ENCODE measurements at regions not wholly inside any gene's neighbourhood (a gene's known extent, or its start where the extent isn't known, plus 50 kb on each side); places are given as distances from the start of the nearest gene placed in this dataset.
"Not testable (repeated sequence)": the region's sequence is repeated elsewhere in the genome, so short reads cannot be mapped to it uniquely, and the experiment has no call there.

DNA sequence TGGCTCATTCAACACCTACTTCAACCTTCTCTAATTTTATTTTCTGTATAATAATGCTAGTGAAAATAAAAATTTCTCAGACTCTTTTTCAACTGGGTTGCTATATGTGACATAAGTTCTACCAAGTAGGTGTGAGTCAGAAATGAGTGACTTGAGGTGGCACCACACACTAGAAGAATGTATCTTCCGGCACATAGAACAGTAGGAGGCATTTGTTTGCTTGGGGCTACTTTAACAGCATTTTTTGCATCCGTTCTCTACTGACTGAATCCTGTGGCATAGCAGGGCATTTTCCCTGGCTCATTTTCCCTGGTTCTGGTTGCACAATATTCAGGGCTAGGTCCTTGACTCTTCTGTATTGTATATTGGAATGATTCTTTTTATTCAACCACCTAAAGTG, 194.0 kb upstream of the SLC16A7 start:
- intact Hi-C loops (cut with DNase I; ENCODE audit: low total_unique reads) = no loop called here
- no peak overlapping the region for H3K4me3 ChIP-seq
- 80 to 96% (median 89%) methylated on average over 2 of the region's 2 CpGs for WGBS, 5 donors
- H3K27me3 ChIP-seq = no peaks in the 10 kb centered on the region
- no peak for DNase-seq
- TF ChIP-seq, protein P1, sequence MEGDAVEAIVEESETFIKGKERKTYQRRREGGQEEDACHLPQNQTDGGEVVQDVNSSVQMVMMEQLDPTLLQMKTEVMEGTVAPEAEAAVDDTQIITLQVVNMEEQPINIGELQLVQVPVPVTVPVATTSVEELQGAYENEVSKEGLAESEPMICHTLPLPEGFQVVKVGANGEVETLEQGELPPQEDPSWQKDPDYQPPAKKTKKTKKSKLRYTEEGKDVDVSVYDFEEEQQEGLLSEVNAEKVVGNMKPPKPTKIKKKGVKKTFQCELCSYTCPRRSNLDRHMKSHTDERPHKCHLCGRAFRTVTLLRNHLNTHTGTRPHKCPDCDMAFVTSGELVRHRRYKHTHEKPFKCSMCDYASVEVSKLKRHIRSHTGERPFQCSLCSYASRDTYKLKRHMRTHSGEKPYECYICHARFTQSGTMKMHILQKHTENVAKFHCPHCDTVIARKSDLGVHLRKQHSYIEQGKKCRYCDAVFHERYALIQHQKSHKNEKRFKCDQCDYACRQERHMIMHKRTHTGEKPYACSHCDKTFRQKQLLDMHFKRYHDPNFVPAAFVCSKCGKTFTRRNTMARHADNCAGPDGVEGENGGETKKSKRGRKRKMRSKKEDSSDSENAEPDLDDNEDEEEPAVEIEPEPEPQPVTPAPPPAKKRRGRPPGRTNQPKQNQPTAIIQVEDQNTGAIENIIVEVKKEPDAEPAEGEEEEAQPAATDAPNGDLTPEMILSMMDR (IDR thresholded peaks at IDR 0.05) = no peak
- no peak for TF ChIP-seq POLR2AphosphoS5 (IDR thresholded peaks at IDR 0.05)
- TF ChIP-seq EP300 (IDR thresholded peaks at IDR 0.05) = no peak
- no peak for TF ChIP-seq POLR2A (IDR thresholded peaks at IDR 0.05)
- no peak overlapping the region for H3K27ac ChIP-seq
- H3K36me3 ChIP-seq = no peaks in the 10 kb centered on the region
- peaks cover 0 to 12% (median 3%) of the 10 kb centered on the region in 4 donors for H3K4me1 ChIP-seq
- H3K9me3 ChIP-seq = no peaks in the 10 kb centered on the region

DNA sequence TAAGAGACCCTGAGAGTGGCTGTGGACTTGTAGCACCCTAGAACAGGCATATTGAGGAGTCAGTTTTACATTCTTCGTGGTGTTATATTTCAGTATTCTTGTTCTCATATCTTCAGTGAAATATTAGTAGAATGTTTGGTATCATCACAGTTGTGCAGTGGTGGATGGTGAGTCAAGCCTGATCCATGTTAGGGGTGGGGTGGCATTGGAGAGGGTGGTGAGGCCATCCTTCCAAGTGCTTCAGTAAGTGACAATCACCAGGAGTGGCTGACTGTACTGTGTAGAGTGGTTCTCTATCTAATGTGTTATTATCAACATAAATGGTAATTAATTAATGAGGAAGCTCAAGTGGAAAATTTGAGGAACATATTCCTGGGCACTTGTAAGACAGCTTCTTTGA, 197.7 kb upstream of the SLC16A7 start:
- DNase-seq = no peak
- Histone ChIP-seq H3K4me3 (no peak overlapping the region), H3K9me3 (no peaks in the 10 kb centered on the region), H3K27me3 (no peaks in the 10 kb centered on the region), H3K36me3 (no peaks in the 10 kb centered on the region), H3K27ac (no peak overlapping the region), H3K4me1 (peaks cover 0 to 2% (median 0%) of the 10 kb centered on the region in 4 donors)
- intact Hi-C loops (cut with DNase I; ENCODE audit: low total_unique reads) = loop anchor here (10.0 kb wide), 1 partner anchor 417 kb away; no protein-coding TSS in a partner anchor
- WGBS, 5 donors = 79 to 100% (median 90%) methylated on average over 1 of the region's 1 CpG
- TF ChIP-seq POLR2AphosphoS5 (IDR thresholded peaks at IDR 0.05) (no peak), EP300 (IDR thresholded peaks at IDR 0.05) (no peak), POLR2A (IDR thresholded peaks at IDR 0.05) (no peak)
- TF ChIP-seq, protein P1 (IDR thresholded peaks at IDR 0.05) = no peak

DNA sequence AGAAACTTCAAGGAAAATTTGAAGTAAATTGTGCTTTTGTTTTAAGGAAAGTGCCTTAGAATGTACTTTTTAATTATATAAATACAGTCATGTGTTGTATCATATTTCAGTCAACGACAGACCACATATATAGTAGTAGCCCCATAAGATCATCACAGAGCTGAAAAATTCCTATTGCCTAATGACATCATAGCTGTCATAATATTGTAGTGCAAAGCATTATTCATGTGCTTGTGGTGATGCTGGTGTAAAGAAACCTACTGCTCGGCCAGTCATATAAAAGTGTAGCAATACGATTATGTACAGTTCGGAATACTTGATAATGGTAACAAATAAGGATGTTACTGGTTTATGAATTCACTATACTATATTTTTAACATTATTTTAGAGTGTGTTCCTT, 198.9 kb upstream of the SLC16A7 start:
- no peak overlapping the region for H3K4me3 ChIP-seq
- intact Hi-C loops (cut with DNase I; ENCODE audit: low total_unique reads) = loop anchor here (10.0 kb wide), 1 partner anchor 418 kb away; no protein-coding TSS in a partner anchor
- no peak for DNase-seq
- H3K9me3 ChIP-seq = no peaks in the 10 kb centered on the region
- no peaks in the 10 kb centered on the region for H3K27me3 ChIP-seq
- no peaks in the 10 kb centered on the region for H3K4me1 ChIP-seq
- no peak overlapping the region for H3K27ac ChIP-seq
- TF ChIP-seq, protein P1 (IDR thresholded peaks at IDR 0.05) = no peak
- TF ChIP-seq EP300 (IDR thresholded peaks at IDR 0.05) (no peak), POLR2A (IDR thresholded peaks at IDR 0.05) (no peak)
- WGBS, 5 donors = 78 to 94% (median 91%) methylated on average over 4 of the region's 4 CpGs
- no peaks in the 10 kb centered on the region for H3K36me3 ChIP-seq

DNA sequence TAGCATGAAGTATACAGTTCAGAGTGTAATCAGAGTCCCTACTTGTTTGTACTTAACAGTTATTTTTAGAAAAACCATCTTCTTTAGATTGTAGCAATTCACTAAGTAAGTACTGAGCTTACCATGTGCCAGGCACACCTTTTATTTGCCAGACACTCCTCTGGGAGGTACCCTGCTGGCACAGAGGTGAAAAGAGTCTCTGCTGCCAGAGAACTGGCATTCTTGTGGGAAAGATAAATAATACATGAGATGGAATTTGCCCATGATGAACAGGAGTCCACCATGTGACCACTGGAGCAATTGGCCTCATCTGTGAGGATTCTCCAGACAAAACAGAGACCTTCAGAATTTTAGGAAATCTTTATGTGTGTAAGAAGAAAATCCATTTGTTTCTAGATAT, 199.3 kb upstream of the SLC16A7 start:
- no peaks in the 10 kb centered on the region for H3K4me1 ChIP-seq
- no peaks in the 10 kb centered on the region for H3K36me3 ChIP-seq
- H3K27ac ChIP-seq = no peak overlapping the region
- intact Hi-C loops (cut with DNase I; ENCODE audit: low total_unique reads) = loop anchor here (10.0 kb wide), 1 partner anchor 418 kb away; no protein-coding TSS in a partner anchor
- no peaks in the 10 kb centered on the region for H3K27me3 ChIP-seq
- H3K9me3 ChIP-seq = no peaks in the 10 kb centered on the region
- DNase-seq = peak in 1 of 2 donors; percentile 25
- TF ChIP-seq EP300 (IDR thresholded peaks at IDR 0.05) = no peak
- TF ChIP-seq POLR2A (IDR thresholded peaks at IDR 0.05) = no peak
- TF ChIP-seq, protein P1 (IDR thresholded peaks at IDR 0.05) = no peak
- TF ChIP-seq POLR2AphosphoS5 (IDR thresholded peaks at IDR 0.05) = no peak
- no peak overlapping the region for H3K4me3 ChIP-seq

DNA sequence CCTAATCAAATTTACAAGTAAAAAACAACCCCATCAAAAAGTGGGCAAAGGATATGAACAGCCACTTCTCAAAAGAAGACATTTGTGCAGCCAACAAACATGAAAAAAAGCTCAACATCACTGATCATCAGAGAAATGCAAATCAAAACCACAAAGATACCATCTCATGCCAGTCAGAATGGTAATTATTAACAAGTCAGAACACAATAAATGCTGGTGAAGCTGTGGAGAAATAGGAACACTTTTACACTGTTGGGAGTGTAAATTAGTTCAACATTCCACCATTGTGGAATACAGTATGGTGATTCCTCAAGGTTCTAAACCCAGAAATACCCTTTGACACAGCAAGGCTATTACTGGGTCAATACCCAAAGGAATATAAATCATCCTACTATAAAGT, 200.5 kb upstream of the SLC16A7 start:
- DNase-seq, H3K4me1 ChIP-seq, H3K4me3 ChIP-seq, H3K27ac ChIP-seq, H3K27me3 ChIP-seq, H3K9me3 ChIP-seq, H3K36me3 ChIP-seq: not testable (repeated sequence)
- intact Hi-C loops (cut with DNase I; ENCODE audit: low total_unique reads) = loop anchor here (10.0 kb wide), 1 partner anchor 419 kb away; no protein-coding TSS in a partner anchor

All from stomach (tissue), 8 donors.